Cardiac fibroblast (primary cell): ENCODE measurements at regions not wholly inside any gene's neighbourhood (a gene's known extent, or its start where the extent isn't known, plus 50 kb on each side); places are given as distances from the start of the nearest gene placed in this dataset.
"Not testable (repeated sequence)": the region's sequence is repeated elsewhere in the genome, so short reads cannot be mapped to it uniquely, and the experiment has no call there.

Experiments
- DNase-seq, 2 donors: peaks; one replicate each; pipeline versions ENCODE4 v3.0.0 to v3.0.0-alpha.2; 2010; ENCODE audit warnings: low read depth in 2 of 2
- H3K4me3 ChIP-seq, 2 donors: replicated peaks in 1 of 2; 1 replicate in 1 of 2; 2 replicates in 1 of 2; pipeline ENCODE4 v1.5.1; 2011; ENCODE audit warnings: low read depth in 2 of 2, low read length in 2 of 2, mild to moderate bottlenecking in 2 of 2, moderate library complexity in 1 of 2
- CTCF ChIP-seq: IDR thresholded peaks from one replicate; pipeline ENCODE4 v1.5.1; 2011; ENCODE audit warnings: low read depth, mild to moderate bottlenecking, low read length, inconsistent platforms

GRCh38 chr3:197450308-197450707, 105.5 kb downstream of the BDH1 start:
- H3K4me3 ChIP-seq: no peak overlapping the region
- TF ChIP-seq CTCF: no peak
- no peak for DNase-seq

GRCh38 chr3:197449181-197449580, 106.6 kb downstream of the BDH1 start:
- not testable (repeated sequence) for H3K4me3 ChIP-seq, DNase-seq

GRCh38 chr3:197447781-197448180, 108.0 kb downstream of the BDH1 start:
- not testable (repeated sequence) for H3K4me3 ChIP-seq, DNase-seq

GRCh38 chr3:197447057-197447456, 108.7 kb downstream of the BDH1 start:
- TF ChIP-seq CTCF: no peak
- DNase-seq: no peak
- no peak overlapping the region for H3K4me3 ChIP-seq

- H3K4me3 ChIP-seq: no peak overlapping the region
- DNase-seq: no peak
- TF ChIP-seq CTCF: no peak
Measured at GRCh38 chr3:197446700-197447056, 109.1 kb downstream of the BDH1 start.

- DNase-seq: no peak
- no peak for TF ChIP-seq CTCF
- H3K4me3 ChIP-seq: no peak overlapping the region
Measured at GRCh38 chr3:197445896-197446699, 109.7 kb downstream of the BDH1 start.

GRCh38 chr3:197444793-197445379, 110.9 kb downstream of the BDH1 start:
- no peak overlapping the region for H3K4me3 ChIP-seq
- TF ChIP-seq CTCF: no peak
- no peak for DNase-seq

- DNase-seq: no peak
- H3K4me3 ChIP-seq: no peak overlapping the region
- TF ChIP-seq CTCF: no peak
Measured at GRCh38 chr3:197443506-197443905, 112.3 kb downstream of the BDH1 start.
